OCI-LY7 (cell line): ENCODE measurements at regions not wholly inside any gene's neighbourhood (a gene's known extent, or its start where the extent isn't known, plus 50 kb on each side); places are given as distances from the start of the nearest gene placed in this dataset.

Experiments used
- EZH2phosphoT487 ChIP-seq: fragments of 200-600 bp; sonication (generic); IDR thresholded peaks from 2 replicates; pipeline ENCODE4 v1.6.1; 2018; ENCODE audit warnings: low read depth, borderline replicate concordance, mild to moderate bottlenecking, mixed run types, antibody characterized with exemption, low read length, moderate library complexity, mixed read lengths
- TF ChIP-seq, protein P1 (sequence below): fragments of 200-600 bp; sonication (generic); conservative IDR thresholded peaks from 2 replicates; pipeline ENCODE4 v1.5.1; 2014; ENCODE audit warnings: mild to moderate bottlenecking, antibody characterized with exemption, low read length, moderate library complexity, mixed read lengths

DNA sequence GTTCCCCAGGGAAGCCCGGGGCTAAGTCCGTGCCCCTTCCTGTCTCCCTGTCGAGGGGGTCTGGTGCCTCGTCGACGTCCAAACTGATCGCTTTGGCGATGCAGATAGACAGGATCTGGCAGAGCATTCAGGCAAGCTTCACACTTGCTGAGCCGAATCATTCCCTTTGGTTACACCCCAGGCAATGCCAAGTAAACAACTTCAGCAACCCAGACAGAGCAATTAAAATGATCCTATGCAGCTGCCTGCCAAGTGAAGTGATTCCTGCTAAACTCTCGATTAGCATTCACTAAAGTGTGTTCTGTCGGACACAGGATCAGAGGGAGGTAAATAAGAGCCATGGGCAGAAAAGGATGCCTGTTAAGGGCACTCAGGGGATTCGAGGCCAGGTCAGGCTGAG is 108.2 kb upstream of the RAB12 start:
- TF ChIP-seq, protein P1, sequence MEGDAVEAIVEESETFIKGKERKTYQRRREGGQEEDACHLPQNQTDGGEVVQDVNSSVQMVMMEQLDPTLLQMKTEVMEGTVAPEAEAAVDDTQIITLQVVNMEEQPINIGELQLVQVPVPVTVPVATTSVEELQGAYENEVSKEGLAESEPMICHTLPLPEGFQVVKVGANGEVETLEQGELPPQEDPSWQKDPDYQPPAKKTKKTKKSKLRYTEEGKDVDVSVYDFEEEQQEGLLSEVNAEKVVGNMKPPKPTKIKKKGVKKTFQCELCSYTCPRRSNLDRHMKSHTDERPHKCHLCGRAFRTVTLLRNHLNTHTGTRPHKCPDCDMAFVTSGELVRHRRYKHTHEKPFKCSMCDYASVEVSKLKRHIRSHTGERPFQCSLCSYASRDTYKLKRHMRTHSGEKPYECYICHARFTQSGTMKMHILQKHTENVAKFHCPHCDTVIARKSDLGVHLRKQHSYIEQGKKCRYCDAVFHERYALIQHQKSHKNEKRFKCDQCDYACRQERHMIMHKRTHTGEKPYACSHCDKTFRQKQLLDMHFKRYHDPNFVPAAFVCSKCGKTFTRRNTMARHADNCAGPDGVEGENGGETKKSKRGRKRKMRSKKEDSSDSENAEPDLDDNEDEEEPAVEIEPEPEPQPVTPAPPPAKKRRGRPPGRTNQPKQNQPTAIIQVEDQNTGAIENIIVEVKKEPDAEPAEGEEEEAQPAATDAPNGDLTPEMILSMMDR = no peak
- no peak for TF ChIP-seq EZH2phosphoT487
